ENCODE measurements at regions not wholly inside any gene's neighbourhood (a gene's known extent, or its start where the extent isn't known, plus 50 kb on each side); places are given as distances from the start of the nearest gene placed in this dataset.

DNA sequence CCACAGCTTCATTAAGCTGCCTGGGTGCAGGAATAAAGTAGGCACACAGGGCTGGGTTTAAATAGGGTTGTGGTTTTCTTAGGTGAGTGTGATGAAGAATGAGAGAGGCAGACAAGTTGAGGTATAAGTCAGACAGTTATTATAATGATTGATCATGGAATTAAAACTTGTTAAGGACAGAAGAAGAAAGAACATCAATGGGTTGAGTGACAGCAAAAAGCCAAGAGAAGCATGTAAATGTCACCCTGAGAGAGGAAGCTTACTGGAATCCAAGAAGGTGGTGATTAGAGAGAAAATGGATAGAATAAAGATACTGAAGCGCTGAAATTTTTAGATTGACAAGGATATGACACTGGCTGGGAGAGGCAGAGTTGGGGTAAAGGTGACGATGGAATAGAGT, 325.2 kb upstream of the SLITRK1 start:
- TF ChIP-seq POLR2AphosphoS5 (IDR thresholded peaks at IDR 0.05; ENCODE audit: borderline replicate concordance, low read depth, low read length) (no peak), EZH2 (IDR thresholded peaks at IDR 0.05) (no peak)
